Endothelial cell of umbilical vein (primary cell): ENCODE measurements at regions not wholly inside any gene's neighbourhood (a gene's known extent, or its start where the extent isn't known, plus 50 kb on each side); places are given as distances from the start of the nearest gene placed in this dataset.

Experiments used
- EZH2 ChIP-seq: IDR thresholded peaks from 2 replicates; pipeline ENCODE4 v1.6.1; 2012; ENCODE audit warnings: borderline replicate concordance, low read depth, mild to moderate bottlenecking, moderate library complexity, low read length, inconsistent platforms; ENCODE audit not compliant: severe bottlenecking
- FOS ChIP-seq: IDR thresholded peaks from 2 replicates; pipeline ENCODE4 v1.6.1; 2011; ENCODE audit warnings: mild to moderate bottlenecking, low read length, moderate library complexity, borderline replicate concordance; ENCODE audit not compliant: insufficient read depth
- GATA2 ChIP-seq: IDR thresholded peaks from 2 replicates; pipeline ENCODE4 v1.7.0; 2011; ENCODE audit warnings: low read depth, mild to moderate bottlenecking, moderate library complexity, mixed read lengths, low read length; ENCODE audit not compliant: insufficient read length, insufficient read depth
- MYC ChIP-seq: IDR thresholded peaks from one replicate; pipeline ENCODE4 v1.6.1; 2011; ENCODE audit warnings: mild to moderate bottlenecking, low read depth, low read length
- POLR2A ChIP-seq: IDR thresholded peaks from 2 replicates; pipeline ENCODE4 v1.6.1; 2012; ENCODE audit warnings: low read depth, mild to moderate bottlenecking, control low read depth, low read length
- POLR2AphosphoS5 ChIP-seq: IDR thresholded peaks from 2 replicates; pipeline ENCODE4 v1.6.1; 2012; ENCODE audit warnings: low read depth, mild to moderate bottlenecking, control low read depth, low read length, moderate library complexity; ENCODE audit not compliant: insufficient read depth
- TF ChIP-seq, protein P1 (sequence below): IDR thresholded peaks from 2 replicates; pipeline ENCODE4 v1.6.1; 2011; ENCODE audit not compliant: insufficient read depth, insufficient read length
- TF ChIP-seq, protein P2 (sequence below), 2 donors: IDR thresholded peaks; 1 replicate in 1 of 2; 2 replicates in 1 of 2; pipeline ENCODE4 v1.5.1; 2011; ENCODE audit warnings: low read length in 2 of 2, mild to moderate bottlenecking in 2 of 2, moderate library complexity in 2 of 2, control low read depth in 1 of 2, inconsistent platforms in 1 of 2, low read depth in 1 of 2; ENCODE audit not compliant: insufficient read depth in 1 of 2; ENCODE audit errors: extremely low read depth in 1 of 2

DNA sequence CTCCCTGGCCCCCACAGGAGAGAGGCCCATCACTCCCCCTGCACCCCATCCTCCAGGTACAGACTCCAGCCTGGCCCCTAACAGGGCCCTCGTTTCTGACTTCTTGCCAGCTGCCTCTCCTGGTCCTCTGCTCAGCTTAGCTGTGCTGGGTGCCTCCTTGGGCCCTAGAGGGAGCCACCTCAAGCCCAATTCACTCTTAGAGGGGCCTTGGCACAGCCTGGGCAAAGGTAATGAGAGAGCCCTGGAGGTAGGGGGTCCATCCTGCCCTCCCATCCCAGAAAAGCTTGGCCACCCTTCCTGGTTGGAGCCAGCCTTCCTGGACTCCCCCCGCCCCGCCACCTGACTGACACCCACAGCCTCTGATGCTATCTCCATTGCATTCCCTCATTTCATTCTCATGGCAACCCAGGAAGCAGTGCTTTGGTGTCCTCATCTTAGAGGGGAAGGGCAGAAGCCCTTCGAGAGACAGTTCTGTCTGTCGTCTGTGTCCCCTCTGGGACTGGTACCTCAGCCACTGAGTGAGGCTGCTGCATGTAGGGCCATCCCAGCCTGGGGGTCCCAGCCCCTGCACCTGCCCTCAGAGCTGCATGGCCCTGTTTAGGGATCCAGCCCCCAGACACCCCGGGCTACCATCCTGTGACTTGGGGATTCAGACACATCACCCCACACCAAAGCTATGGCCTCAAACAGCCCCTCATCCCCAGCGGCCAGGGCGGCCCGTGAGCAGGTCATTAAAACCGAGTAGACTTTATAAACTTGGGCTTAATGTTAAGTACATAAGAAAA lies 95.5 kb downstream of the BARX1 start:
- TF ChIP-seq MYC (no peak), GATA2 (no peak), POLR2AphosphoS5 (no peak), POLR2A (no peak), FOS (no peak), EZH2 (no peak)
- TF ChIP-seq, protein P1, sequence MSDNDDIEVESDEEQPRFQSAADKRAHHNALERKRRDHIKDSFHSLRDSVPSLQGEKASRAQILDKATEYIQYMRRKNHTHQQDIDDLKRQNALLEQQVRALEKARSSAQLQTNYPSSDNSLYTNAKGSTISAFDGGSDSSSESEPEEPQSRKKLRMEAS, result no peak
- TF ChIP-seq, protein P2, sequence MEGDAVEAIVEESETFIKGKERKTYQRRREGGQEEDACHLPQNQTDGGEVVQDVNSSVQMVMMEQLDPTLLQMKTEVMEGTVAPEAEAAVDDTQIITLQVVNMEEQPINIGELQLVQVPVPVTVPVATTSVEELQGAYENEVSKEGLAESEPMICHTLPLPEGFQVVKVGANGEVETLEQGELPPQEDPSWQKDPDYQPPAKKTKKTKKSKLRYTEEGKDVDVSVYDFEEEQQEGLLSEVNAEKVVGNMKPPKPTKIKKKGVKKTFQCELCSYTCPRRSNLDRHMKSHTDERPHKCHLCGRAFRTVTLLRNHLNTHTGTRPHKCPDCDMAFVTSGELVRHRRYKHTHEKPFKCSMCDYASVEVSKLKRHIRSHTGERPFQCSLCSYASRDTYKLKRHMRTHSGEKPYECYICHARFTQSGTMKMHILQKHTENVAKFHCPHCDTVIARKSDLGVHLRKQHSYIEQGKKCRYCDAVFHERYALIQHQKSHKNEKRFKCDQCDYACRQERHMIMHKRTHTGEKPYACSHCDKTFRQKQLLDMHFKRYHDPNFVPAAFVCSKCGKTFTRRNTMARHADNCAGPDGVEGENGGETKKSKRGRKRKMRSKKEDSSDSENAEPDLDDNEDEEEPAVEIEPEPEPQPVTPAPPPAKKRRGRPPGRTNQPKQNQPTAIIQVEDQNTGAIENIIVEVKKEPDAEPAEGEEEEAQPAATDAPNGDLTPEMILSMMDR (IDR thresholded peaks at IDR 0.05; ENCODE audit: extremely low read depth in 1 of 2, insufficient read depth in 1 of 2, low read depth in 1 of 2, low read length in 2 of 2), result no peak
